ENCODE measurements at regions not wholly inside any gene's neighbourhood (a gene's known extent, or its start where the extent isn't known, plus 50 kb on each side); places are given as distances from the start of the nearest gene placed in this dataset.
"Not testable (repeated sequence)": the region's sequence is repeated elsewhere in the genome, so short reads cannot be mapped to it uniquely, and the experiment has no call there.

GRCh38 chr9:99488131-99489059 lies 266.3 kb downstream of the SEC61B start:
- no peak for DNase-seq

GRCh38 chr9:99489060-99489413 lies 267.0 kb downstream of the SEC61B start:
- DNase-seq = no peak

GRCh38 chr9:99490729-99491128 lies 268.6 kb downstream of the SEC61B start:
- no peak for DNase-seq

GRCh38 chr9:99491408-99492158 lies 269.5 kb downstream of the SEC61B start:
- DNase-seq = no peak

- no peak for DNase-seq
These were observed 275.6 kb downstream of the SEC61B start for GRCh38 chr9:99497641-99498040.

- DNase-seq = not testable (repeated sequence)
These were observed 276.9 kb downstream of the SEC61B start for GRCh38 chr9:99498979-99499378.

GRCh38 chr9:99505936-99506335 lies 283.9 kb downstream of the SEC61B start:
- no peak for DNase-seq

GRCh38 chr9:99506747-99507348 lies 284.8 kb downstream of the SEC61B start:
- no peak for DNase-seq

GRCh38 chr9:99509065-99509745 lies 287.1 kb downstream of the SEC61B start:
- DNase-seq = no peak

GRCh38 chr9:99509900-99510535 lies 287.9 kb downstream of the SEC61B start:
- no peak for DNase-seq

GRCh38 chr9:99511723-99512122 lies 289.6 kb downstream of the SEC61B start:
- no peak for DNase-seq

GRCh38 chr9:99513441-99514112 lies 291.5 kb downstream of the SEC61B start:
- no peak for DNase-seq

GRCh38 chr9:99515093-99515492 lies 293.0 kb downstream of the SEC61B start:
- no peak for DNase-seq

GRCh38 chr9:99515895-99516656 lies 294.0 kb downstream of the SEC61B start:
- DNase-seq = no peak

GRCh38 chr9:99516657-99517049 lies 294.6 kb downstream of the SEC61B start:
- no peak for DNase-seq

- DNase-seq = no peak
These were observed 297.8 kb upstream of the NR4A3 start for GRCh38 chr9:99523838-99524237.

- no peak for DNase-seq
These were observed 290.4 kb upstream of the NR4A3 start for GRCh38 chr9:99531313-99531712.

GRCh38 chr9:99533421-99533820 lies 288.3 kb upstream of the NR4A3 start:
- DNase-seq = no peak

- DNase-seq = no peak
These were observed 283.7 kb upstream of the NR4A3 start for GRCh38 chr9:99537996-99538395.

GRCh38 chr9:99544526-99544925 lies 277.2 kb upstream of the NR4A3 start:
- DNase-seq = no peak

- no peak for DNase-seq
These were observed 272.2 kb upstream of the NR4A3 start for GRCh38 chr9:99549441-99549840.

Measured in CD4-positive, alpha-beta T cell treated with Interleukin-17A for 4 hours (primary cell).